Trophoblast cell (in vitro differentiated cells and primary cell): ENCODE measurements at regions not wholly inside any gene's neighbourhood (a gene's known extent, or its start where the extent isn't known, plus 50 kb on each side); places are given as distances from the start of the nearest gene placed in this dataset.

ENCODE experiments used
- DNase-seq, 2 donors: peaks; one replicate each; pipeline ENCODE4 v3.0.0-alpha.2; 2016
- H2AFZ ChIP-seq: 2 replicates; pipeline ENCODE4 v1.6.1; 2013; ENCODE audit warnings: low read length, moderate library complexity, mild to moderate bottlenecking; ENCODE audit not compliant: insufficient read depth, poor library complexity
- H2AK5ac ChIP-seq: 2 replicates; pipeline ENCODE4 v1.6.1; 2013; ENCODE audit warnings: mild to moderate bottlenecking, low read length
- H2BK120ac ChIP-seq: 2 replicates; pipeline ENCODE4 v1.6.1; 2013; ENCODE audit warnings: low read length, mild to moderate bottlenecking, moderate library complexity; ENCODE audit not compliant: insufficient read depth, poor library complexity
- H2BK12ac ChIP-seq: 2 replicates; pipeline ENCODE4 v1.6.1; 2013; ENCODE audit warnings: mild to moderate bottlenecking, low read length, moderate library complexity
- H2BK5ac ChIP-seq: 2 replicates; pipeline ENCODE4 v1.6.1; 2013; ENCODE audit warnings: low read length, low read depth, moderate library complexity, mild to moderate bottlenecking; ENCODE audit not compliant: poor library complexity
- H3K14ac ChIP-seq: 2 replicates; pipeline ENCODE4 v1.6.1; 2013; ENCODE audit warnings: mild to moderate bottlenecking, low read length
- H3K18ac ChIP-seq: 2 replicates; pipeline ENCODE4 v1.6.1; 2013; ENCODE audit warnings: mild to moderate bottlenecking, low read length
- H3K23ac ChIP-seq: 2 replicates; pipeline ENCODE4 v1.6.1; 2013; ENCODE audit warnings: low read length
- H3K27ac ChIP-seq: 2 replicates; pipeline ENCODE4 v1.5.1; 2013; ENCODE audit warnings: low read depth, mild to moderate bottlenecking, inconsistent platforms, low read length, moderate library complexity
- H3K27me3 ChIP-seq: 2 replicates; pipeline ENCODE4 v1.6.1; 2013; ENCODE audit warnings: inconsistent platforms, mild to moderate bottlenecking, low read length, moderate library complexity; ENCODE audit not compliant: insufficient read depth
- H3K36me3 ChIP-seq, 2 experiments: 1 replicate in 1 of 2; 2 replicates in 1 of 2; pipeline ENCODE4 v1.6.1; 2013; ENCODE audit warnings: low read length in 2 of 2, mild to moderate bottlenecking in 2 of 2, moderate library complexity in 1 of 2; ENCODE audit not compliant: insufficient read depth in 2 of 2, control insufficient read depth in 1 of 2
- H3K4ac ChIP-seq: 2 replicates; pipeline ENCODE4 v1.6.1; 2013; ENCODE audit warnings: low read depth, mild to moderate bottlenecking, low read length, moderate library complexity
- H3K4me1 ChIP-seq, 2 experiments: 1 replicate in 1 of 2; 2 replicates in 1 of 2; pipeline ENCODE4 v1.6.1; 2013; ENCODE audit warnings: low read length in 2 of 2, mild to moderate bottlenecking in 2 of 2, moderate library complexity in 1 of 2; ENCODE audit not compliant: insufficient read depth in 2 of 2, control insufficient read depth in 1 of 2
- H3K4me2 ChIP-seq: 2 replicates; pipeline ENCODE4 v1.6.1; 2013; ENCODE audit warnings: inconsistent platforms, mild to moderate bottlenecking, low read length, moderate library complexity
- H3K4me3 ChIP-seq: 2 replicates; pipeline ENCODE4 v1.5.1; 2013; ENCODE audit warnings: mild to moderate bottlenecking, low read depth, low read length, inconsistent platforms
- H3K79me1 ChIP-seq: one replicate; pipeline ENCODE4 v1.6.1; 2013; ENCODE audit warnings: low read length
- H3K79me2 ChIP-seq: 2 replicates; pipeline ENCODE4 v1.6.1; 2013; ENCODE audit warnings: low read length, mild to moderate bottlenecking; ENCODE audit not compliant: control insufficient read depth, insufficient read depth, poor library complexity
- H3K9ac ChIP-seq: 2 replicates; pipeline ENCODE4 v1.6.1; 2013; ENCODE audit warnings: mild to moderate bottlenecking, low read length
- H3K9me3 ChIP-seq: 2 replicates; pipeline ENCODE4 v1.6.1; 2013; ENCODE audit warnings: low read depth, mild to moderate bottlenecking, control low read depth, inconsistent platforms, low read length; ENCODE audit not compliant: insufficient read depth
- H4K12ac ChIP-seq: 2 replicates; pipeline ENCODE4 v1.6.1; 2013; ENCODE audit warnings: low read depth, mild to moderate bottlenecking, low read length, moderate library complexity
- H4K8ac ChIP-seq: 2 replicates; pipeline ENCODE4 v1.6.1; 2013; ENCODE audit warnings: low read depth, mild to moderate bottlenecking, low read length, moderate library complexity
- H4K91ac ChIP-seq: one replicate; pipeline ENCODE4 v1.6.1; 2013; ENCODE audit warnings: low read depth, mild to moderate bottlenecking, low read length, moderate library complexity
- WGBS: extraction: QIAGEN DNeasy Blood & Tissue Kit; methylation state at CpG from one replicate; pipeline ENCODE4 v1.1.7; 2013; ENCODE audit warnings: missing lambda C conversion rate; ENCODE audit not compliant: insufficient read length, insufficient coverage; ENCODE audit errors: extremely low coverage; 5-methylcytosine and 5-hydroxymethylcytosine counted together

GRCh38 chr3:10706156-10706739, 109.8 kb upstream of the SLC6A11 start:
- Histone ChIP-seq H2BK12ac (no peak overlapping the region), H4K12ac (no peak overlapping the region), H3K4me1 (no peaks in the 10 kb centered on the region), H3K27me3 (peaks cover 30% of the 10 kb centered on the region), H3K14ac (no peak overlapping the region), H4K91ac (no peak overlapping the region), H3K23ac (no peak overlapping the region), H3K18ac (no peak overlapping the region), H2AK5ac (no peak overlapping the region), H2BK120ac (no peak overlapping the region), H4K8ac (no peak overlapping the region), H2BK5ac (no peak overlapping the region), H3K79me2 (no peaks in the 10 kb centered on the region), H3K79me1 (no peaks in the 10 kb centered on the region), H3K4me2 (no peak overlapping the region), H3K4ac (no peak overlapping the region), H3K27ac (no peak overlapping the region), H2AFZ (no peak overlapping the region), H3K4me3 (no peak overlapping the region), H3K9ac (no peak overlapping the region), H3K36me3 (no peaks in the 10 kb centered on the region), H3K9me3 (no peaks in the 10 kb centered on the region)
- DNase-seq, result no peak
- no CpG with 5 or more reads among the region's 5 CpGs for WGBS

DNA sequence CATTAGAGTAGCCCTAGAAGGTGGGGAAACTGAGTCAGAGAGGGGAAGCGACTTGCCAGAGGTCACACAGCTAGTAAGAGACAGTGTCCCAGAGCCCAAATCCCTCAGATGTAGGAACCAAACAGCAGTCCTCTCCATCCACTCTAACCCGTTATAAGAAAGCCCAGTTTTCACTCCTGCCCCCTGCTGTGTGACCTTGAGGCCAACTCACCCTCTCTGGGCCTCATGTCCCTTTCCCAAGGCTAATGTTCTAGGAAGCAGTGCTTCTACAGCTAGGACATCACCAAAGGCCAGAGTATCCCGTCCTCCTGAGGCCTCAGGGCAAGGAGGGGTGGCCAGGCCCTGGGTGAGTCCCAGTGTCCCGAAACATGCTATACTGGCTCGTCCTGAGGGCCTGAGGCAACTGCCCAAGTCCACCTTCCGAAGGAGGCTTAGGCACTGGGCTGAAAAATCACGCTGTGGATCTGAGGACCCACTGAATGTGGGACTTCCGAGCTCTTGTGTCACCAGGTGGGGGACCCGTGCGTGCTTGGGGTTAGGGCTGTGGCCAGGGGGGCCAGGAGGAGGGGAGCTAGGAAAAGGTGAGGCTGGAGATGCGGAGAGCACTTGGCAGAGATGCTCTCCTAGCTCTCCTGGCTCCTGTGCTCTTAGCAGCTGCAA, 109.2 kb upstream of the SLC6A11 start:
- Histone ChIP-seq H2BK5ac (no peak overlapping the region), H2AFZ (no peak overlapping the region), H3K23ac (no peak overlapping the region), H3K27me3 (peaks cover 30% of the 10 kb centered on the region), H2BK120ac (no peak overlapping the region), H3K9me3 (no peaks in the 10 kb centered on the region), H3K27ac (no peak overlapping the region), H2BK12ac (no peak overlapping the region), H3K79me2 (no peaks in the 10 kb centered on the region), H4K8ac (no peak overlapping the region), H4K12ac (no peak overlapping the region), H2AK5ac (no peak overlapping the region), H4K91ac (no peak overlapping the region), H3K4me1 (no peaks in the 10 kb centered on the region), H3K79me1 (no peaks in the 10 kb centered on the region), H3K36me3 (no peaks in the 10 kb centered on the region), H3K4me2 (no peak overlapping the region), H3K4me3 (peak overlapping the region; percentile 13), H3K14ac (no peak overlapping the region), H3K9ac (no peak overlapping the region), H3K4ac (no peak overlapping the region), H3K18ac (no peak overlapping the region)
- WGBS, result no CpG with 5 or more reads among the region's 11 CpGs
- DNase-seq, result no peak

- no peak overlapping the region for H4K12ac ChIP-seq
- no peak overlapping the region for H2BK12ac ChIP-seq
- H3K79me1 ChIP-seq, result no peaks in the 10 kb centered on the region
- peak overlapping the region; percentile 21 for H2AFZ ChIP-seq
- no peak overlapping the region for H4K8ac ChIP-seq
- H3K4me3 ChIP-seq, result no peak overlapping the region
- DNase-seq, result no peak
- WGBS, result no CpG with 5 or more reads among the region's 93 CpGs
- no peaks in the 10 kb centered on the region for H3K79me2 ChIP-seq
- no peak overlapping the region for H2BK120ac ChIP-seq
- no peak overlapping the region for H3K23ac ChIP-seq
- H3K4me1 ChIP-seq, result no peaks in the 10 kb centered on the region
- no peak overlapping the region for H3K4ac ChIP-seq
- H4K91ac ChIP-seq, result no peak overlapping the region
- H2BK5ac ChIP-seq, result no peak overlapping the region
- no peak overlapping the region for H3K27ac ChIP-seq
- H2AK5ac ChIP-seq, result no peak overlapping the region
- H3K18ac ChIP-seq, result no peak overlapping the region
- no peaks in the 10 kb centered on the region for H3K9me3 ChIP-seq
- H3K4me2 ChIP-seq, result peak overlapping the region; percentile 50
- no peak overlapping the region for H3K9ac ChIP-seq
- H3K27me3 ChIP-seq, result peaks cover 32% of the 10 kb centered on the region
- no peak overlapping the region for H3K14ac ChIP-seq
- no peaks in the 10 kb centered on the region for H3K36me3 ChIP-seq
Measured at GRCh38 chr3:10707400-10708215, 108.4 kb upstream of the SLC6A11 start.

DNA sequence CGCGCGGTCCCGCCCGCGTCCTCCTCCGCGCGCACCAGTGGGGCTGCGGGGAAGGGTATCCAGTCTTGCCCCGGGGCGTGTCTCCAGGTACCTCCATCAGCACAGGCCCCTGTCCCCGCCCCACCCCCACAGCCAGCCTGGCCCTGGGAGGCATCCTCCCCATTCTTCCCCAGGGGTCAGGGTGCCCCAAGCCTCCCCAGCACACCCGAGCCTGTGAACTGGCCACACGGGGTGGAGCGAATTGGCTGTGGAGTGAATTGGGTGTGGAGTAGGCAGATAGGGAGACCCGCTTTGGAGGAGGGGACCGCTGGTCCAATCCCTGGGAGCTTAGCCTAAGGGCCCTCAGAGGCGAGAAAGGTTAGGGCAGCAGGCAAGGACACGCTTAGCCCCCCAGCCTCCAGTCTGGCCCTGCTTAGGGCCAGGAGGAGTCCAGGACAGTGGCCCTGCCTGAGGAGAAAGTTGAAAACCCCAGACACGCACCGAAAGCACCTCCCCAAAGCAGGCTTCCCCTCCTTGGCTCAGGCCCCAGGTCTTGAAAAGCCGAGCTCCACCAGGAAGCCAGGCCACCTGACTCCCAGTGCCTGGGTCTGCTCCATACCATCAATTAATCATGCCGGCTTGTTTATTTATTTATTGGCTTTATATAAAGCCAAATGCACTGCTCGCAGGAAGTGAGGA, 107.7 kb upstream of the SLC6A11 start:
- H4K8ac ChIP-seq, result no peak overlapping the region
- no peak for DNase-seq
- H3K79me1 ChIP-seq, result no peaks in the 10 kb centered on the region
- H2AFZ ChIP-seq, result no peak overlapping the region
- H2AK5ac ChIP-seq, result no peak overlapping the region
- H3K18ac ChIP-seq, result no peak overlapping the region
- no peak overlapping the region for H3K23ac ChIP-seq
- H3K4ac ChIP-seq, result no peak overlapping the region
- no peak overlapping the region for H3K4me3 ChIP-seq
- no peak overlapping the region for H2BK5ac ChIP-seq
- H4K12ac ChIP-seq, result no peak overlapping the region
- no peak overlapping the region for H3K14ac ChIP-seq
- H3K4me2 ChIP-seq, result no peak overlapping the region
- no peak overlapping the region for H2BK12ac ChIP-seq
- no peak overlapping the region for H3K9ac ChIP-seq
- H3K9me3 ChIP-seq, result no peaks in the 10 kb centered on the region
- WGBS, result no CpG with 5 or more reads among the region's 25 CpGs
- peaks cover 32% of the 10 kb centered on the region for H3K27me3 ChIP-seq
- H3K36me3 ChIP-seq, result no peaks in the 10 kb centered on the region
- H4K91ac ChIP-seq, result no peak overlapping the region
- H3K27ac ChIP-seq, result no peak overlapping the region
- no peaks in the 10 kb centered on the region for H3K4me1 ChIP-seq
- H3K79me2 ChIP-seq, result no peaks in the 10 kb centered on the region
- H2BK120ac ChIP-seq, result no peak overlapping the region
